ENCODE measurements at regions not wholly inside any gene's neighbourhood (a gene's known extent, or its start where the extent isn't known, plus 50 kb on each side); places are given as distances from the start of the nearest gene placed in this dataset.

- Mint-ChIP-seq H3K9me3 (peaks cover 0 to 6% (median 0%) of the 10 kb centered on the region in 5 donors), H3K27me3 (no peaks in the 10 kb centered on the region), H3K4me1 (no peaks in the 10 kb centered on the region), H3K36me3 (no peaks in the 10 kb centered on the region), H3K4me3 (no peak overlapping the region), H3K27ac (no peak overlapping the region)
- Histone ChIP-seq H3K4me1 (ENCODE audit: insufficient read depth, low read length) (no peaks in the 10 kb centered on the region), H3K27me3 (ENCODE audit: insufficient read depth, low read length, poor library complexity, severe bottlenecking) (no peaks in the 10 kb centered on the region), H3K27ac (ENCODE audit: low read depth, low read length) (no peak overlapping the region), H3K9me3 (ENCODE audit: low read length) (no peaks in the 10 kb centered on the region), H3K4me3 (ENCODE audit: low read length) (no peak overlapping the region), H3K36me3 (ENCODE audit: insufficient read depth, low read length) (no peaks in the 10 kb centered on the region)
- CTCF ChIA-PET, result no interaction called here
- POLR2A ChIA-PET, result no interaction called here
- no peak for DNase-seq
Observed at GRCh38 chr2:150919901-150920300, 341.8 kb downstream of the RBM43 start.

DNA sequence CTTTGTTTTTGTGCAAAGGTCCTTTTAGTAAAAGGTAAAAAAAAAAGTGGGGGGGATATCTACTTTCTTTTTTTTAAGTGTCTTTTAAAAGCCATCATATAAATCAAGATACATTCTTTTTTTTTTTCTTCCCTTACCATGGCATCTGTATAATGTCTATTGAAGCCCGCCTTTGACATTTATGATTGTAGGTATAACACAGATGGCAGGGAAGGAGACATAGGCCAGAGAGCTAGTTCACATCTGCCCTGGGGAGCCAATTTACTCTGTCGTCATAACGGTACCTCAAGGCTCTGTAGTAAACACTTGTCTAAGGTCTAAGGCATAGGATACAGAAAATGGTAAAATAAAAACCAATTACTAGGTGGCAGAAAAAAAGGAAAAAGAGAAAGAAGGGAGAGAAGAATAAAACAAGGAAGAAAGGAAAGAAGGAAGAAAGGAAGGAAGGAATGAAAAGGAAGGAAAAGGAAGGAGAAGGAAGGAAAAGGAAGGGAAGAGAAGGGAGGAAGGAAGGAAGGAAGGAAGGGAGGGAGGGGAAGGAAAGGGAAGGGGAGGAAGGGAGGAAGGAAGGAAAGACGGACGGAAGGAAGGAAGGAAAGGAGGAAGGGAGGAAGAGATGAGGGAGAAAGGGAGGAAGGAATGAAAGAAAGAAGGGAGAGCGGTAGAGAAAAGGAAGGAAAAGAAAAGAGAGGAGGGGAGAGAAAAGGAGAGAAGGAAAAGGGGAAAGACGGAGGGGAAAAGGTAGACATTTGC lies 343.5 kb downstream of the RBM43 start:
- peak overlapping the region in 1 of 8 donors; percentile 10 for H3K27ac Mint-ChIP-seq
- H3K4me3 Mint-ChIP-seq, result no peak overlapping the region
- H3K4me1 Mint-ChIP-seq, result no peaks in the 10 kb centered on the region
- DNase-seq, result no peak
- no peaks in the 10 kb centered on the region for H3K9me3 ChIP-seq (ENCODE audit: low read length)
- H3K4me1 ChIP-seq (ENCODE audit: insufficient read depth, low read length), result no peaks in the 10 kb centered on the region
- H3K27me3 ChIP-seq (ENCODE audit: insufficient read depth, low read length, poor library complexity, severe bottlenecking), result no peaks in the 10 kb centered on the region
- peaks cover 0 to 8% (median 0%) of the 10 kb centered on the region in 5 donors for H3K9me3 Mint-ChIP-seq
- POLR2A ChIA-PET, result no interaction called here
- no peak overlapping the region for H3K27ac ChIP-seq (ENCODE audit: low read depth, low read length)
- no peaks in the 10 kb centered on the region for H3K27me3 Mint-ChIP-seq
- no peaks in the 10 kb centered on the region for H3K36me3 Mint-ChIP-seq
- CTCF ChIA-PET, result no interaction called here
- H3K4me3 ChIP-seq (ENCODE audit: low read length), result no peak overlapping the region
- no peaks in the 10 kb centered on the region for H3K36me3 ChIP-seq (ENCODE audit: insufficient read depth, low read length)

DNA sequence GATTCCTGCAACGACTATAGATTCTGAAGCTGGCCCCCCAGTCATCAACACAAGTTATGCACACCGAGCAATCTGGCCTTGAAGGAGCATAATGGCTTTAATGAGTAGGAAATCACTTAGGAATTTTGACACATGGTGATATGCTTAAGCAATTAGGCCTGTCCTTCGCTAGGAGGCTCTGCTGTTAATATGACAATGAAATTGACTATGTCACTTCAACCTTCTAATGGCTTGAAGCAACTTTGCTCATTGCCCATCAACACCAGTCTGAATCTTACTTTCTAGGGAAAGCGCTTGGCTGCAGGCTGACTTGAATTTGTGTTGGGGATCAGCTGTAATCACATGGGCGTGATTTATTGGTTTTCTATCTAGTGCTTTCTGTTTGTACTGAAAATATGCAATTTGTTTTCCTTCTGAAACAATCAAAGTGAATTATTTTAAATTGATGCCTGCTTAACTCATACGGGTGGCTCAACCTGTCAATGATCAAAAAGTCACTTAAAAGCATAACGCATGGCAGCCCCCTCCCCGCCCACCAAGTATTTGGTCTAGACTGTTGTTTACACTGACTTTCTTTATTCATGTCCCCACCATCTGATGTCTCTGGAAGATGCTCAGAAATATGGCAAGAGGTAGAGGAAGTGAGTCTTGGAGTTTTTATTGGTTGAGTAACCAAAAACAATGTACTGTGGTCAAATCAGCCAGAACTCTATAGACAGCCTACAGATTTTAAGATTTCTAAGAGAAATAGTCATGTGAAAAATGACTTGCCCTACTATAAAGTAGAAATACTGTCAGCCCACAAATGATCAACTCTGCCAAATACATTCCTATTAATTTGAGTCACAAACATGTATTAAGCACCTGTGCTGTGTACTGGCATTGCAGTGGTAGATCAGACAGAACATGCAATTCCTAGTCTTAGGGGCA lies 344.9 kb downstream of the RBM43 start:
- DNase-seq, result no peak
- Mint-ChIP-seq H3K27ac (no peak overlapping the region), H3K4me3 (no peak overlapping the region), H3K27me3 (no peaks in the 10 kb centered on the region), H3K9me3 (peaks cover 0 to 8% (median 0%) of the 10 kb centered on the region in 5 donors), H3K4me1 (no peaks in the 10 kb centered on the region), H3K36me3 (no peaks in the 10 kb centered on the region)
- Histone ChIP-seq H3K9me3 (ENCODE audit: low read length) (no peaks in the 10 kb centered on the region), H3K36me3 (ENCODE audit: insufficient read depth, low read length) (no peaks in the 10 kb centered on the region), H3K27me3 (ENCODE audit: insufficient read depth, low read length, poor library complexity, severe bottlenecking) (no peaks in the 10 kb centered on the region), H3K4me1 (ENCODE audit: insufficient read depth, low read length) (no peaks in the 10 kb centered on the region), H3K4me3 (ENCODE audit: low read length) (no peak overlapping the region), H3K27ac (ENCODE audit: low read depth, low read length) (no peak overlapping the region)
- CTCF ChIA-PET, result no interaction called here
- POLR2A ChIA-PET, result no interaction called here

GRCh38 chr2:150911766-150912280 lies 349.8 kb downstream of the RBM43 start:
- ChIA-PET POLR2A (no interaction called here), CTCF (no interaction called here)
- Mint-ChIP-seq H3K27me3 (no peaks in the 10 kb centered on the region), H3K36me3 (no peaks in the 10 kb centered on the region), H3K4me3 (no peak overlapping the region), H3K4me1 (no peaks in the 10 kb centered on the region), H3K9me3 (peaks cover 0 to 7% (median 0%) of the 10 kb centered on the region in 5 donors), H3K27ac (no peak overlapping the region)
- no peak overlapping the region for H3K27ac ChIP-seq (ENCODE audit: low read depth, low read length)
- H3K4me3 ChIP-seq (ENCODE audit: low read length), result no peak overlapping the region
- no peaks in the 10 kb centered on the region for H3K36me3 ChIP-seq (ENCODE audit: insufficient read depth, low read length)
- H3K4me1 ChIP-seq (ENCODE audit: insufficient read depth, low read length), result no peaks in the 10 kb centered on the region
- H3K27me3 ChIP-seq (ENCODE audit: insufficient read depth, low read length, poor library complexity, severe bottlenecking), result no peaks in the 10 kb centered on the region
- no peaks in the 10 kb centered on the region for H3K9me3 ChIP-seq (ENCODE audit: low read length)
- DNase-seq, result no peak

DNA sequence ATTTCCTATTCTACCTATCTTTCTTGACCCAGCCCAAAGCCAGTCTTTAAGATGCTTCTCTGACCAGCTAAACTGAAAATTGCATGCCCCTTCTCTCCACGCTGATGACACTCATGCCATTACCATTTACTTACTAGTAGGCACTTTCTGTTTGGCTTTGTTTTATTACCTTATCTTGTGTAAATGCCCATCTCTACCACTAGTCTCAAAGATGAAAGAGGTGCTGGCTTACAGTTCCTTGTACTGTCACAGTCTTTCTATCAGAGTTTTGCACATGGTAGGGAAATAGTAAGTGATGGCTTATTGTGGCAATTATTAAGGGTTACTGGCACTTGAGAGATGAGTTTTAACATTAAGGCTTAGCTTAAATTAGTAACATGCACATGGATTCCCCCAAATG lies 352.1 kb downstream of the RBM43 start:
- Mint-ChIP-seq H3K36me3 (no peaks in the 10 kb centered on the region), H3K4me1 (no peaks in the 10 kb centered on the region), H3K9me3 (peaks cover 0 to 6% (median 0%) of the 10 kb centered on the region in 5 donors), H3K27me3 (no peaks in the 10 kb centered on the region), H3K27ac (no peak overlapping the region), H3K4me3 (no peak overlapping the region)
- no peak overlapping the region for H3K4me3 ChIP-seq (ENCODE audit: low read length)
- no peaks in the 10 kb centered on the region for H3K36me3 ChIP-seq (ENCODE audit: insufficient read depth, low read length)
- ChIA-PET CTCF (no interaction called here), POLR2A (no interaction called here)
- no peak for DNase-seq
- H3K27me3 ChIP-seq (ENCODE audit: insufficient read depth, low read length, poor library complexity, severe bottlenecking), result no peaks in the 10 kb centered on the region
- H3K4me1 ChIP-seq (ENCODE audit: insufficient read depth, low read length), result no peaks in the 10 kb centered on the region
- no peak overlapping the region for H3K27ac ChIP-seq (ENCODE audit: low read depth, low read length)
- H3K9me3 ChIP-seq (ENCODE audit: low read length), result no peaks in the 10 kb centered on the region

- ChIA-PET CTCF (no interaction called here), POLR2A (no interaction called here)
- no peaks in the 10 kb centered on the region for H3K27me3 Mint-ChIP-seq
Observed at GRCh38 chr2:150909090-150909489, 352.6 kb downstream of the RBM43 start.

GRCh38 chr2:150907466-150907865 lies 354.2 kb downstream of the RBM43 start:
- CTCF ChIA-PET, result no interaction called here
- peaks cover 0 to 9% (median 3%) of the 10 kb centered on the region in 5 donors for H3K9me3 Mint-ChIP-seq
- POLR2A ChIA-PET, result no interaction called here
- no peaks in the 10 kb centered on the region for H3K4me1 Mint-ChIP-seq
- H3K36me3 ChIP-seq (ENCODE audit: insufficient read depth, low read length), result no peaks in the 10 kb centered on the region
- no peaks in the 10 kb centered on the region for H3K36me3 Mint-ChIP-seq
- no peaks in the 10 kb centered on the region for H3K27me3 ChIP-seq (ENCODE audit: insufficient read depth, low read length, poor library complexity, severe bottlenecking)
- H3K4me3 Mint-ChIP-seq, result no peak overlapping the region
- no peaks in the 10 kb centered on the region for H3K4me1 ChIP-seq (ENCODE audit: insufficient read depth, low read length)
- H3K27ac ChIP-seq (ENCODE audit: low read depth, low read length), result no peak overlapping the region
- no peaks in the 10 kb centered on the region for H3K9me3 ChIP-seq (ENCODE audit: low read length)
- H3K27me3 Mint-ChIP-seq, result no peaks in the 10 kb centered on the region
- no peak for DNase-seq
- H3K4me3 ChIP-seq (ENCODE audit: low read length), result no peak overlapping the region
- no peak overlapping the region for H3K27ac Mint-ChIP-seq

More at GRCh38 chr2:150909090-150909489, 352.6 kb downstream of the RBM43 start:
- Histone ChIP-seq H3K9me3 (ENCODE audit: low read length) (no peaks in the 10 kb centered on the region), H3K27ac (ENCODE audit: low read depth, low read length) (no peak overlapping the region), H3K36me3 (ENCODE audit: insufficient read depth, low read length) (no peaks in the 10 kb centered on the region), H3K27me3 (ENCODE audit: insufficient read depth, low read length, poor library complexity, severe bottlenecking) (no peaks in the 10 kb centered on the region), H3K4me3 (ENCODE audit: low read length) (no peak overlapping the region), H3K4me1 (ENCODE audit: insufficient read depth, low read length) (no peaks in the 10 kb centered on the region)
- no peaks in the 10 kb centered on the region for H3K4me1 Mint-ChIP-seq
- H3K4me3 Mint-ChIP-seq, result no peak overlapping the region
- H3K36me3 Mint-ChIP-seq, result no peaks in the 10 kb centered on the region
- peaks cover 0 to 6% (median 0%) of the 10 kb centered on the region in 5 donors for H3K9me3 Mint-ChIP-seq
- H3K27ac Mint-ChIP-seq, result no peak overlapping the region
- DNase-seq, result no peak

GRCh38 chr2:150903461-150903860 lies 358.2 kb downstream of the RBM43 start:
- Histone ChIP-seq H3K4me1 (ENCODE audit: insufficient read depth, low read length) (no peaks in the 10 kb centered on the region), H3K9me3 (ENCODE audit: low read length) (no peaks in the 10 kb centered on the region), H3K27me3 (ENCODE audit: insufficient read depth, low read length, poor library complexity, severe bottlenecking) (no peaks in the 10 kb centered on the region), H3K4me3 (ENCODE audit: low read length) (no peak overlapping the region), H3K36me3 (ENCODE audit: insufficient read depth, low read length) (no peaks in the 10 kb centered on the region), H3K27ac (ENCODE audit: low read depth, low read length) (no peak overlapping the region)
- DNase-seq, result no peak
- Mint-ChIP-seq H3K4me3 (no peak overlapping the region), H3K27ac (no peak overlapping the region), H3K9me3 (peaks cover 4 to 15% (median 6%) of the 10 kb centered on the region in 5 donors), H3K36me3 (no peaks in the 10 kb centered on the region), H3K4me1 (no peaks in the 10 kb centered on the region), H3K27me3 (no peaks in the 10 kb centered on the region)
- ChIA-PET CTCF (no interaction called here), POLR2A (no interaction called here)
